Panc1 (cell line): ENCODE measurements at regions not wholly inside any gene's neighbourhood (a gene's known extent, or its start where the extent isn't known, plus 50 kb on each side); places are given as distances from the start of the nearest gene placed in this dataset.
"Not testable (repeated sequence)": the region's sequence is repeated elsewhere in the genome, so short reads cannot be mapped to it uniquely, and the experiment has no call there.

ENCODE experiments used
- CTCF ChIP-seq: fragments of 450-650 bp; IDR thresholded peaks from 2 replicates; pipeline ENCODE4 v1.5.1; 2017; ENCODE audit warnings: mild to moderate bottlenecking
- POLR2AphosphoS5 ChIP-seq: IDR thresholded peaks from 2 replicates; pipeline ENCODE4 v1.6.1; 2012; ENCODE audit warnings: mild to moderate bottlenecking, low read depth, low read length, moderate library complexity

GRCh38 chr3:75500357-75500756 lies 163.8 kb upstream of the FRG2C start:
- not testable (repeated sequence) for TF ChIP-seq CTCF, POLR2AphosphoS5
